GM19324 (cell line): ENCODE measurements at regions not wholly inside any gene's neighbourhood (a gene's known extent, or its start where the extent isn't known, plus 50 kb on each side); places are given as distances from the start of the nearest gene placed in this dataset.
A peak's percentile ranks its signal among the peaks of the same experiment; 100 is the strongest.
"Not testable (repeated sequence)": the region's sequence is repeated elsewhere in the genome, so short reads cannot be mapped to it uniquely, and the experiment has no call there.

Experiments
- ATAC-seq: cut with Tn5 transposase; IDR thresholded peaks from one replicate; pipeline ENCODE4 v1.9.1; 2021; ENCODE audit warnings: mild to moderate bottlenecking, moderate library complexity; ENCODE audit not compliant: unreplicated experiment, low FRiP score

DNA sequence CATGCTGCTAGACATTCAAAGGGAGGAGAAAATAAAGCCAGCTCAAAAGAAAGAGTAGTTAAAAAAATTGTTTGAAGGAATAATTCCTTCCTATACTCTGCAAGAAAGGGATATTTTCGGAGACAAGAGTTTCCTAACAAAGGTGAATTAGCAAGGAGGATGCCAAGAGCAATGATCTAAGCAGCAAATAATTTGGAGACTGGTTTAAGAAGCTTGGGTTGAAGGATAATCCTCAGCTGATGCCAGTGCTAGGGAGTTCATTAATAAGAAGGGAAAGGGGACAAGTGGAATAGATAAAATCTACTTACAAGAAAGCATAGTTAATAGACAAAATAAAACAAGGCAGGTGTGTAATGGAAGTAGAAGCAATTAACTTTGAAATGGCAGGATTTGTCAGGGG is 372.3 kb downstream of the NDFIP2 start:
- ATAC-seq: no peak

GRCh38 chr13:79851318-79851717 is 370.4 kb downstream of the NDFIP2 start:
- ATAC-seq: no peak

DNA sequence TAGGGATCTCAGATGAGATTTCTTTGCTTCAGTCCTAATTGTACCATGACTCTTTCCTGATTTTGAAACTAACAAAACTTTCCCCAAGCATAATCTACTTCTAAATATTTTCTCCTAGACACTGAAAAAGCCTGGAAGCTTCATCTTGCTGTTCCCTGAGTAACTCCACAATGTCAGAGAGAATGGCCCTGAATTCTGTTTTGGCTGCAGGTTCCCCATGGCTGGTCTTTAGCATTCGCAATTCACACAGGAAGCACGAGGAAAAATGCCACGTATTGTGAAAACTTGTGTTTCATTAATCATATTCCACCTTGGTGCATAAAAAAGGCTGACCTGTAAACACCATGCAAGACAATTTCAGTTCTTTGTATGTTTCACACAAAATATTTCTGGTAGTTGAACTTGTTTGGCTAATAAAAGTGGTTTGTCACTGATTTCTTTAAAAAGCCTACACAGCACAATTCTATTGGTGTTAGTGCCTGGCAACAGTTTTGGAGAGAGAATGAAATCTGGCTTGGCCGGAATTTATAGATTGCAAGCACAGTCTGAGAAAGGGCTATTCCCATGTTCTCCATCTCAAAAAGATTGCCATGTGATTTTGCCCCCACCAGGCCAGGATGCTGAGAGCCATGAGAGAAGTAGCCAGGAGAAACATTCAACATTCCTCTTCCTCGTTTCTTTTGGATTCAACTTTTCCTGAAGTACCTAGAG is 367.1 kb downstream of the NDFIP2 start:
- ATAC-seq: no peak

GRCh38 chr13:79846386-79846785 is 365.4 kb downstream of the NDFIP2 start:
- no peak for ATAC-seq

DNA sequence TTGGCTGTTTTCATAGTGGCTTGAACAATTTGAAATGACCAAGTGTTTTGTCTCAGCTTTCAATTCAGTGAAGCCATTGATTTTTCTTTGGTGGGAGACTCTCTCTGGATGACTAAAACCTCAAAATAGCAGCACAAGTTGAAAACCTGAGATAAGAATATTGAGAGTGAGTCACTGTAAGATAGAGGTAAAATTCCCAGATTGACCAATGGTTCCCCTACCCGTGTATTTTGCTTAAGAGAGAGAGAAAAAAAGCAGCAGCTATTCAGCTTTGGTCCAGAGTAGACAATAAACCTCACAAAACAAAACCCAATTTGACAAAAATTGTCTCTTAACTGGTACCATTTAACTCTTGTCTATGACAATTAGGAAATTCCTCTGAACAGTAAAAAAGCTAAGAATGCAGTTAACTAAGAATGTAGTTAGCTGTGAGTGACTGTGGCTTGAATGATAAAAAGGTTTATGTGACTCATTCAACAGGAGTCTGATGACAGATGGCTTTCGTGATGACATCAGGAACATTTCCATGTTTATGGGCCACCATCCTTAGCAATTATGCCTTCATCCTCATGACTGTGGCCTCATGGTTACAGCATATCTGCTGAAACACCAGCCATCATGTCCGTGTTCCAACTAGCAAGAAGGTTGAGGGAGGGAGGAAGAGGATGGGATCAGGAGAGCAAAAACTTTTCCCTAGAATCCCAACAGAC is 356.9 kb downstream of the NDFIP2 start:
- ATAC-seq: no peak

- ATAC-seq: not testable (repeated sequence)
Observed at GRCh38 chr13:79836121-79836520, 355.2 kb downstream of the NDFIP2 start.

DNA sequence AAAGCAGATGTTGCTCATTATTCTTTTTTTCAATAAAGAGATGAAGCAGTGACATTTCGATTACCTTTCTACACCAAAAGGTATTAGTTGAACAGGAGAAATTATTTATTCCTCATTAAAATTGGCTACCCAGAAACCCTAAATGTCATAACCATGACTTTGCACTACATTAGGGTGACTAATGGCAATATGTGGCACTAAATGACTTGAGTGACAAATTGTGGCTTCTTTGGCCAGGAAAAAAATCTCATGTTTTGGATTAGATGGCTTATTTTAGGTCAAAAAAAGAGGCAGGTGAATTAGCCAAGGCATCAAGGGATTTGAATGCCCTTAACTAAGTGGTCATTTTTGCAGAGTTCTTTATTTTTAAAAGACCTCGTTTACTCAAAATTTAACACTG is 353.9 kb downstream of the NDFIP2 start:
- no peak for ATAC-seq

GRCh38 chr13:79833991-79834390 is 353.0 kb downstream of the NDFIP2 start:
- ATAC-seq: no peak

DNA sequence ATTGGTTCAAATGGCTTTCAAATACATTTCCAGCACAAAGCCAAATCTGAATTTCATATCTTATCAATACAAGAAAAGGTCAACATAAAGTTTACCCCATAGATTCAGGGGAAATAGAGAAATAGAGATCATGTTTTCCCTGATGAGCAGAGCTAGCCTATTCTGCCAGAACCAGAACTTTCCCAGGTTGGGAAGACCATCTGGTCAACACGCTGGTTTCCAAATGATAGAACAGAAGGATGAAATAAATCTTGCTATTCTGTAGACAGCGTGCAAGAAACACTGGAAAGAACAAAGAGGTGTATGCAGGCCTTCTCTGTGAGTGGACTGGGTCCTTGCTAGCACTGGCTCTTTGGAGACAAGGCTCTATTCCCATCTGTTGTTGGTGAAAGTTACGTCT is 350.6 kb downstream of the NDFIP2 start:
- no peak for ATAC-seq

DNA sequence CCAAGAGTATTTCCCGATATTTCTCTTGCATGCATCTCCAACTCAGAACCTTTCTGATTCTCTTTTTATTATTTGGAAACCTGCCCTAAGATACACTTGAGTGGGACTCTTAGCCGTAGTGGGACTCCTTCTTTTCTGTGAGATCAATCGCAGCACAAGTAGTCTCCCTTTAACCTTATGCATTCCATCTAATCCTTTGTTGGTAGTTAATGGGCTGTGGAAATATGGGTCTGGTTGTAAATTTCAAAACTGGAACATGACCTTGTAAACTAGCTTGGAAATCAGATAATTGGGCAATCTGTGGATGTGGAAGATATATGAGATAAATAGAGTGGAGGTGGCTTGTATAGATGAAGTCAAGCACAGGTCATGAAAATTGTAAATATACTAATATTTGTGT is 350.0 kb downstream of the NDFIP2 start:
- ATAC-seq: no peak

DNA sequence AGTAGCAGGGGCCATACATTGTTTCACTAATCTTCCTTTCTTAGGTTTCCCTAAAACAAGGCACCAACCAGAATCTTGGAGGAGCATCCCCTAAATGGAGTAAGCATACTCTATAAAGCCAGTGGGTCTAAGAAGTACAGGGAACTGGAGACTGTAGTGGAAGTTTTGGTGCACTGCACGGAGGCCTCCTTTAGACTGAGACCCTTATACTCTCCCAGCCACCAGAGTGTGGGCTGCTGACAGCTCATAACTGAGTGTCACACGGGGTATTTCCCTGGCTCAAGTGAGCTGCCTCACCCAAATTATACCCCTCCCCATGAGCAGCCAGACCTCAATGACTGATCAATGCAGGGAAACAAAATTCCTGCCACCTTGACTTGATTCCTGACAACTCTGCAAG is 349.5 kb downstream of the NDFIP2 start:
- no peak for ATAC-seq

- ATAC-seq: no peak
Observed at GRCh38 chr13:79829880-79830279, 348.9 kb downstream of the NDFIP2 start.

DNA sequence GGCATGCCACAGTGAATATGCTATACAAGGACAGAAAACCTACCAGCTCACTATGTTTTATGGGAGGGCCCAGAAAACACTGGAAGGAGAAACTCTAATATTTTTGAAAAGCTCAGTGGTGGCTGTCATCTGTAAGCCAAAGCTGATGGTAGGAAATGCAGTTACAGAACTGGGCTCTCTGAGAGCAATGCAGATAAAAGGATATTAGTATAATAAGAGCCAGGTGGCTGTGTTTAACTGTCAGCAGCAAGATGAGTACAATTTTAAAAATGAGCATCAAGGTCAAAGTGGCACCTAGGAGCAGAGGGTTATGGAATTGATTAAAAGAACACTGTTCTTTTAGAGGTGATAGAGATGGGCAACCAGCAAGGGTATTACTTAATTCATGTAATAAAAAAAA is 345.0 kb downstream of the NDFIP2 start:
- ATAC-seq: no peak

DNA sequence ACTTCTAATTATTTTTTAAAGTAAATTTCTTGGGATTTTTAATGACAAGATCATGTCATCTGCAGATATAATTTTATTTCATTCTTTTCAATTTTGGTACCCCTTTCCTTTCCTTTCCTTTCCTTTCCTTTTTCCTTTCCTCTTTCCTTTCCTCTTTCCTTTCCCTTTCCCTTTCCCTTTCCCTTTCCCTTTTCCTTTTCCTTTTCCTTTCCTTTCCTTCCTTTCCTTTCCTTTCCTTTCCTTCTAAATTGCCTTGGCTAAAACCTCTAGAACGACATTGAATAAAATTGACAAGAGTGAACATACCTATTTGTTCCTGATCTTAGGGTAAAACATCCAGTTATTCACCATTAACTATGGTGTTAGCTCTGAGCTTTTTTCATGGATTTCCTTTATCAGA is 334.1 kb downstream of the NDFIP2 start:
- no peak for ATAC-seq

- ATAC-seq: peak; percentile 57
Observed at GRCh38 chr13:79812070-79812850, 331.3 kb downstream of the NDFIP2 start.

GRCh38 chr13:79811170-79811569 is 330.2 kb downstream of the NDFIP2 start:
- no peak for ATAC-seq

GRCh38 chr13:79810669-79811068 is 329.7 kb downstream of the NDFIP2 start:
- ATAC-seq: no peak

DNA sequence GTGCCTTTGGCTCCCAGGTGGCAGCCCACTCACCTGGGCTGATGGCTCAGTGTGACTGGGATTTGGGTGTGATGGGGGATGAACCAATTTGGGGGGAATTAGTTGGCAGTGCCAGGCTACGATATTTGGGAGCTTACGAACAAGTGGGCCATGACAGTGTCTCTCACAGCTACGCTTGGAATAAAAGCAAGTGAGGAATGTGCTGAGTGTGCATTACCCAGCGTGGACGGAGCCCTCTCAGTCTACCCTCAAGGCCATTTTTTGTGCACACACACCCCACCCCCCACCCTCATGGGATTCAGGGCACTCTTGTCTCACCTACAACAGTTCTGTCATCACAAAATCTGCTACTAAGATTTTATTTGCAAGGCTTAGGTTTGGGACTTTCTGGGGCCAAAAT is 329.1 kb downstream of the NDFIP2 start:
- no peak for ATAC-seq

DNA sequence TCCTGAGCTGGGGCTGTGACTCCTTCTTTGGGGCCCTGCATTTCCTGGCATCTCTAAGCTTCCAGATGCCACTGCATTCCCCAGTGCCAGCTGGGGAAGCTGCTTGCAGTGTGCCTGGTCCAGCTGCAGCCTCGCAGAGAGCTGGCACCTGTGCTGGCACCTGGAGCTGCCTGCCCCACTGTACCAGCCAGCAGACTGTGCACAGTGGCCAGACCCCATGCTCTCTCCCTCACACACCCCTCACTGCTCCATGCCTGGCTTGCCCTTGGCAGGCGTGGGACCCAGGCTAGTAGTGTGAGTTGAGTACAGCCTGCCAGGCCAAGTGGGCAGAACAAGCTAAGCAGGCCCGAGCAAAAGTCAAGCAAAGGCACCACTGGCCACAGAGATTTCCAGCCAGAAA is 327.5 kb downstream of the NDFIP2 start:
- ATAC-seq: no peak

DNA sequence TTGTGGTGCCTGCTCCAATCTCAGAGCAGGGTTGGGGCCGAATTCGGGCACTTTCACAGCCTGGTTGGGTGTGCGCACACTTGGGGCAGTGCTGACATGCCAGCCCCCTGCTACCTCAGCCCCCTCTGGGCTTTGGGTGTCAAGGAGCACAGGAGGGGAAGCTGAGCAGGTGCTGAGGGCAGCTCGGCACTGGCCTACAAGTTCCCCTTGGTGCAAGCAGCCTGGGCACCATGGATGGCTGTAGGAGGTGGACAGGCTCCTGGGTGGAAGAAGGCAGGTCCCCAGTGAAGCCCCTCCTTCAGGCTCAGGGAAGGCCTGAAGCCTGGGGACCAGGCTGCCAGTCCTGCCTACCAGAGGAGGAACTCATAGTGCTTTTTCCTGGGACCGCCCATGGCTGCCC is 326.6 kb downstream of the NDFIP2 start:
- no peak for ATAC-seq

GRCh38 chr13:79806821-79807220 is 325.9 kb downstream of the NDFIP2 start:
- ATAC-seq: no peak

DNA sequence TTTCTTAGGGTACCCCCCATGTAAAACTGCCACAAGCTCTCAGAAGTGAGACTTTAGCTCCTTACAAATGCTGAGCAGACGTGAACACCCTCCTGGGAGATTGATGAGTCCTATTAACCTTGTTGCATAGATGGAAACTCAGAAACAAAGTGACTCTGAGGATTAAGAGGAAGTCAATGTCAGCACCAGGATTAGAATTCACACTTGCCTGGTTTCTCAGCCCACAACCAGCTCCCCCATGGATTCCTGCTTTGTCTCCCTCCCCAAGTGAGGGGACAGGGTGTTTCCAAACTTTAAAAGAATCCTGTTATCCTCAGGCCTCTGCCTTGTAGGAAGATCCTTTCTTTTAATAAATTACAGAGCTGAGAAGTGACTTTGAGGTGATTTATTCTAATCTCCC is 324.4 kb downstream of the NDFIP2 start:
- no peak for ATAC-seq
